HG02610 (cell line): ENCODE measurements at regions not wholly inside any gene's neighbourhood (a gene's known extent, or its start where the extent isn't known, plus 50 kb on each side); places are given as distances from the start of the nearest gene placed in this dataset.
"Not testable (repeated sequence)": the region's sequence is repeated elsewhere in the genome, so short reads cannot be mapped to it uniquely, and the experiment has no call there.

Experiments used
- ATAC-seq: cut with Tn5 transposase; IDR thresholded peaks from one replicate; pipeline ENCODE4 v1.9.1; 2021; ENCODE audit warnings: mild to moderate bottlenecking, moderate library complexity; ENCODE audit not compliant: unreplicated experiment

DNA sequence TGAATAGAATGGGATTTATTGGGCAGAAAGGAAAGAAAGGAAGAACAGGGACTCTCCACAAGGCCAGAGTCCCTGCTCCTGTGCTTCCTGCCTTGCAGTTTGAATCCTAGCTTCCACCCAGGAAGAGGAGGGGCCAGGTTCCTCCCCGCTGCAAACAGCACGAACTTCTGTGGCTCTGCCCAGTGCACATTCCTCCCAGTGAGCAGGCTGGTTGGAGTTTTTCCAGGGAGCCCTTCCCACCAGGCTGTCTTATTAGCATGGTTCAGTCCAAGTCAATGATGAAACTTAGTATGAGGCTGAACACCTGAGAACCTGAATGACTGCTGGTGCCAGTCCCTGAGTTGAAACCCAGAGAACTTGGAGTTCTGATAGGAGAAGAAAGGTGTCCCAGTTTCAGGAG lies 247.2 kb downstream of the DUSP10 start:
- ATAC-seq: no peak

DNA sequence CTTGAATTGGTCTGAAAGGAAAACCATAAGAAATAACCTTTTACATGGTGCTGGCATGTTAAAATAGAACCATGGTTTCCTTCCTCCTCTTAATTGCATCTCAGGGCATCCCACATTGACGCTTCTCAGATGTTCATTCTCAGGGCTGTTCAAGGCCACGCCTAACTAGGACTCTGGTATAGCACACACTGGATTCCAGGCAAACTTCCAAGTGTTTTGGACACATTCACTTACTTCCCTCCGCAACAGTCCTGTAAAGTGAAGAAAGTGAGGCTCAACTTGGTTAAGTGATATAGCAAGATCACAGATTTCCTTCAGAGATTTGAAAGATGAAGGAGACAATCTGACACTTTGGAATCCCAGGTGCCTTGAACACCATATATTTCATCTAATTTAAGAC lies 244.8 kb downstream of the DUSP10 start:
- ATAC-seq: no peak

DNA sequence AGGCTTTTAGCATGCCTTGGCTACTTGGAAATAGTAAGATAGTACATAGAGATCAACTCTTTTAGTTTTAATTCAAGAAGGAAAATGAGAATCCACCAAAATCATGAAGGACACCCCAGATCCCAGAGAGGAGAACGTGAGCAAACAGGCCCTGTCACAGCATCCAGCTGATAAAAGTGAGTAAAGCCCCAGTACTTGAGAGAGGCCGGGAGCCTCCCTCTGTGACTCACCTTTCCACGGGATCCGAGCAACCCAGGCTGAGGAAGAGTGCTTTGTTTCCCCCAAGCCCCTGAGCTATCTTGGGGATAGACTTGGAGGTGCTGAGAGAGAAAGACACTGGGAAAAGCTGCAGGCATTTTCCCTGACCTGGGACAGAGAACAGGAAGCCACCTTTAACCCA lies 238.6 kb downstream of the DUSP10 start:
- ATAC-seq: no peak

DNA sequence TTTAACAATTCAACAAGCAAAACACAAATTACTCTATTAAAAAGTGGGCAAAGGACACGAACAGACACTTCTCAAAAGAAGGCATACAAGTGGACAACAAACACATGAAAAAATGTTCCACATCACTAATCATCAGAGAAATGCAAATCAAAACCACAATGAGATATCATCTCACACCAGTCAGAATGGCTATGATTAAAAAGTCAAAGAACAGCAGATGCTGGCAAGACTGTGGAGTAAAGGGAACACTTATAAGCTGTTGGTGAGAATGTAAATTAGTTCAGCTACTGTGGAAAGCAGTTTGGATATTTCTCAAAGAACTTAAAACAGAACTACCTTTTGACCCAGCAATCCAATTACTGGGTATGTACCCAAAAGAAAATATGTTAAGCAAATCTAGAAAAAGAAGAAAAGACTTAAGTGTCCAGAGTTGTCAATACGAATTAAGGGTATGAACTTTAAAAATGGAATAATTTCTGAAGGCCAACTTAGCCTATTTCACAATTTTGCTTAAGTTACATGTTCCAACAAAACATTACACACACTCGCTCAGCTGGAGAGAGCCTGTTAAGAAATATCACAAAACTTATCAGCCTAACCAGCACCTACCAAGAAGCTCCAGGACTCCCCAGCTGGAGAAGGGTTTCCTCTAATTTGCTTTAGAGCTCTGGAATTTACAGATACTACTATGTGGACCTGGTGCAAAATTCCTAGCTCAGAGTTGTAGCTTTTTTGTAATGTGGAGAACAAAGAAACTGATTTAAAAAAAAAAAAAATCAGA lies 232.1 kb downstream of the DUSP10 start:
- ATAC-seq: no peak

DNA sequence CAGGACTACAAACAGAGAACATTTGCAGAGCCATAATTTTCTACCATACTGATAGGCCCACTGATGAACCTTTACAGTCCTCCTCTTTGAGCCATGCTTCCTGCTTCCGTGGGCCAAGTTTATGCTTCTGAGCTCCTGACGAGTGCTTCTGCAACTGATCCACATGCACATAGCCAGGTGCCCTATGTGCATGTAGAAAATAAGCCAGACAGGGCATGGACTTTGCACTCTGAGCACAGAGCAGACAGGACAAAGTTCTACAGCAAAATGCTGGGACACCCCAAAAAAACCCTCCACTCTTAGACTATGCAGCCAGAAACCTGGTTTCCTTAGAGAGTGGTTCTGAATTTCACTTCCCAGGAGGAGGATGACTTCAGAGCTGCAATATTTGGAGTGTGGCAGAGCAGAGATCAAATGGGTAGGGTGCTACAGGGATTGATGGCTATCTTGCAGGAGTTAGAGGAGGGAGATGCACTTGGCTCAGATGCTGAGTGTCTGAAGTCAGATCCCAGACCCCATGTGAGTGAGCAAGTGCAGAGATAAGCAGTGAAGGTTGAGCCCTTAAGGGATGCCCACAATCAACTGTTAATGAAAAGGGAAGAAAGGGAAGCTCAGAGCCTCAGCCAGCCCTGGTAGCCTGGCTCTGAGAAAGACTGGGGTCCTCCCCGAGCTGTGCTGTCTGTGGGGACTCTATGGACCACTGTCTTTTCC lies 230.9 kb downstream of the DUSP10 start:
- ATAC-seq: no peak

DNA sequence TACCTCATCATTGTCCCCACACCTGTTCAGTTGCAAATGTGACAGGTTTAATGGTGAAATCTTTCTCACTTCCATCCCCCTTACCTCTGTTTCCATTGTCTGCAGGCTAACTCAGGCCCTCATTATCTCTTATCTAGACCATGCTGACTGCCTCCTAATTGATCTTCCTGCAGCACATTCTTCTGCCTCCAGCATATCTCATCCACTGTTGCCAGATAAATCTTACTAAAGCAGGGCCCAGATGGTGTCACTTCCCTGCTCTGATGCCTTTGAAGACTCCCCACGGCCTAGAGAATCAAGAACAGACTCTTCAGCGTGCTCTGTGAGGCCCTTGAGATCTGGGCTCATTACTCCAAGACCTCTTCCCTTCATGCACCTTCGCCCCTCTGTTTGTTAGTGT lies 230.1 kb downstream of the DUSP10 start:
- ATAC-seq: no peak

DNA sequence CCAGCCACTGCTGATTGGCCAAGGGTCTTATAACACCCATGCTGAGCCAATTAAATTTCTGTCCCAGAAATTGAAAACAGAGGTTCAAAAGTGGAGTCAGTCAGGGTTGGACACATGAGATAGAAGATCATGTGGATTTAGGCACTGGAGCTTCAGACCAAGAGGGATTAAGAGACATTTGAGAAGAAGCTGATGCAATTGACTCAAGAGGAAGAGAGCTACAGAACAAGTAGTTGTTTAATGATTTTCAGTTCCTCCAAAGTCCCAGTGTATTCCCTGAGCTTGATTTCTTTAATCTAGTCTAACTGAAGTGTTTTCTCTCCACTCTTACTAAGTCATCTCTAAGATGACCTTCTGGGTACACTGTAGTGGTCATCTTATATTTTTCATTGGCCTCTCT lies 227.1 kb downstream of the DUSP10 start:
- ATAC-seq: no peak

DNA sequence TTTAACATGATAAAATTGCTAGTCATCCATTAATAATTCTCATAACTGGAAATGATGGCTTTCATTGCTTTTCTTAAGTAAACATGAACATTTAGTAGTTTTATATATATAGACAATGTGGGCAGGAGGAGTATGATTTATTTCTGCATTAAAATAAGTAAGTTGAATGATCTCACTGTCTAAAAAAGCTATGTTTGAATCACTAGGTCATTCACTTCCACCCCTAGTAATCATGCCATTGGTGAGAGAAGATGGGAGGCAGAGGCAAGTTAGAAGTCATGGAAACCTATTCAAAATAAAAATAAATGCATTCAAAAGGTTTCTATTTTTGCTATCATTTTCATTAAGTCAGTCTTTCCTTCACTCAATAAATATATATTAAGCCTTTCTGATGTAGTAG lies 226.4 kb downstream of the DUSP10 start:
- no peak for ATAC-seq

DNA sequence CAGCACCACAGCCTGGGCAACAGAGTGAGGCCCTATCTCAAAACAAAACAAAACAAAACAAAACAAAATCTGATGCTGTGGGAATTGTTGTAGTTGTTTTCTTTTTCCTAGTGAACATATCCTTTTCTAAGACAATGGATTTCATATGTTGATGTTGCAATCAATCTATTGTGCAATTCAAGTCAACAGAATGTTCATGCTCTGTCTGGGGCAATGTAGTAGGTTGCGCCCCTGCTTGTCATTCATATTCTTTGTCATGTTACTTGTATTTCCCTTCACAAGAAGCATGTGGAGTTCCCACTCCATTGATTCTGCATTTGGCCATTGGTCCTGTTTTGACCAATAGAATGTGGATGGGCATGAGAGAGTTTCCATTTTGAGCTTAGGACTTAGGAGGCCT lies 223.9 kb downstream of the DUSP10 start:
- no peak for ATAC-seq

DNA sequence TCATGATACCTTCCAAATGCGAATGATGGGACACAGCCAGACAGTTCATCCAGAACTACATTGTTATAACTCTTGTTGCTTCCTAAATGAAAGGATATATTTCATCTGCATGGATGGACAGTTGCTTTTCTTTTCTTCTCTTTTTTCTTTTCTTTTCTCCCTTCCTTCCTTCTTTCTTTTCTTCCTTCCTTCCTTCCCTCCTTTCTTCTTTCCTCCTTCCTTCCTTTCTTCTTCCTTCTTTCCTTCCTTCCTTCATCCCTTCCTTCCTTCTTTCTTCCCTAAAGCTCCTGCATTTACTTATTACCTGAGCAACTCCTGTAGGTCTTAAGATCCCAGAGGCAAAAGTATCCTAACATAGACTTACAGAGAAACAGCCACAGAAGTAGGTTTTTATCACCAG lies 221.6 kb downstream of the DUSP10 start:
- ATAC-seq: no peak

DNA sequence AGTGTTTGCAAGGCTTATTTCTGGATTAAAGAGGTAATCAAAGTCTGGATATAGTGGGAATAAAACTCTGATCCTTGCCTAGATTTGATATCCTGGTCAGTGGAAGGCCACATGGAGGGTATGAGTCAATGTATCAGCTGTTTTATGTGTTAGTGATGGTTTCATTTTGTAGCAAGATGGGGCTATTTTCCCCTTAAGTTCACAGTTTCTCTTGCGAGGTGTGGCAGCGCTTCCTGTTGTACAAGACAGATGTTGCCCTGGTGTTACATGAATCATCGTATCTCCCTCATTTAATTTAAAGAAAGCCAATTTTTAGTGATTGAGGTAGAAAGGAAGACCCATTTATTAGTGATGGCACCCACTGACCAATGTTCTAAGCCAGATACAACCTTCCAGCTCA lies 220.2 kb downstream of the DUSP10 start:
- no peak for ATAC-seq

DNA sequence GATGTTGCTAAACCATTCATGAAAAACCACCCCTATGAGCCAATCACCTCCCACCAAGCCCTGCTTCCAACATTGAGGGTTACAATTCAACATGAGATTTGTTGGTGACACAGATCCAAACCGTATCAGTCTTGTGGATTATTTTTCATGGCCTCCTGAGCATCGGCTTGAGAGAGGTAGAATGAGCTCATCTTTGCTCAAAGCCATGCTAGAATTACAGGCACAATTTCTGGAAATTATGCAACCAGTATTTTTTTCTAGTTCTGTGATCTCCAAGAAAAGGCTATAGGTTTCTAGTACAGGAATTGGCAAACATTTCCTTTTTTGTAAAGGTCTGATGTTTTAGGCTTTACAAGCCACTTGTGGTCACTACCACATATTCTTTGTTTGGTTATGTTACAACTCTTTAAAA lies 219.4 kb downstream of the DUSP10 start:
- ATAC-seq: no peak

DNA sequence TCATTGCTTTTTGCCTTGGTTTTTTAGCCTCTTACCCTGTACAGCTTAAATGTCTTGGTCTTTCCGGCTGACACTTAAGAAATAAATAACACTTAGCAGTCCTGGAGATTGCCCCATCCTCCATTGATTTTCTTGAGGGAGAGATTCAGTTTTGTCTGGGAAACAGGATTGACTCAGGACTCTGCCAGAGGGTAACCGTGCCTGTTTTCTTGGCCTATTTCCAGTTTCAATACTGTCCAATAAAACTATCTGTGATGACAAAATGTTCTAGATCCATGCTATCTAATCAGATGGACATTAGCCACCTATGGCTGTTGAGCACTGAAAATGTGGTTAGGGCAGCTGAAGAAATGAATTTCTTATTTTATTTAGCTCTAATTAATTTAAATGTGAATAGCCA lies 216.1 kb downstream of the DUSP10 start:
- ATAC-seq: no peak

DNA sequence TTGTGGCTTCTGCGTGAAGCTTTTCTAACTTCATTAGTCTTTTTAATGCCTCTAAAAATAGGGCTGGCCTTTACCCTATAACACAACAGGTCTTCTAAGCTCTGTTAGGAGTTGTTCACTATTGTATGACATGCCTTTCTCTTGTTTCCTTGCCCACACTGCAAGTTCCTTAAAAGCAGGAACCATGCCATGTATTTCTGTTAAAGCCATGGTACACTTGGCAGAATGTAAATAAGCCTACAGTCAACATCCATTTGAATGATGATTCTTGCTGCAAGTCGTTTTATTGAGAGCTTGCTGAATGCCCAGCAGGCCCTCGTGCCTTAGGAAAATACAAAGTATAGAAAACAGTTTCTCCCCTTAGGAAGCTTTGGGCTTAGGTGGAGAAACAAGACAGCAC lies 214.6 kb downstream of the DUSP10 start:
- no peak for ATAC-seq

DNA sequence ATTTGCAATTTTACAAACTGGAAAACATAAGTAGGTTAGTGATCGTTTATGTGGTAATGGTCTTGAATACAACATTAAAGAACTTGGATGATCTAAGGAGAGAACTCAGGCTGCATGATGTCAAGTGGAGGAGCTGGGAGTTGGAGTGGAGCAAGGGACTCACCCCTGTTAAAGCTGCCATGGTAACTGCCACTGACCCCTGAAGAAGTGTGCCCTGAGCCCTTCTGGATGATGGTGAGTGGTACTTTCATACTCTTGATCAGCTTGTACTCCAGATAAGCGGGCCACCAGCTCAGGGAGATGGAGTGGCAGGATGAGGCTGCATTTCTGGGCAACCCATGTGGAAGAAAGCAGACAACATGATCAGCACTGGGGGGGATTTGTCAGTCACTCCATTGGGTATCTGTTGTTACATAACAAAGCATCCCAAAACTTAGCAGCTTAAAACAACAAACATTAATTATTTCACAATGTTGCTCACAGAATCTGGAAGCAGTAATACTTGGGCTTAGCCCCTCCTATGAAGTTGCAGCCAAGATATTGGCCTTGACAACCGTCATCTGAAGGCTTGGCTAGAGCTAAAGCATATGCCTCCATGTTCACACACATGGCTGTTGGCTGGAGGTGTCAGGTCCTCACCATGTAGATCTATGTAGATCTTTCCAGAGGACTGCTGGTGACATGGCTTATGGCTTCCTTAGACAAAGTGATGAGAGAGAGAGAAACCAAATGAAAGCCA lies 213.8 kb downstream of the DUSP10 start:
- ATAC-seq: no peak

DNA sequence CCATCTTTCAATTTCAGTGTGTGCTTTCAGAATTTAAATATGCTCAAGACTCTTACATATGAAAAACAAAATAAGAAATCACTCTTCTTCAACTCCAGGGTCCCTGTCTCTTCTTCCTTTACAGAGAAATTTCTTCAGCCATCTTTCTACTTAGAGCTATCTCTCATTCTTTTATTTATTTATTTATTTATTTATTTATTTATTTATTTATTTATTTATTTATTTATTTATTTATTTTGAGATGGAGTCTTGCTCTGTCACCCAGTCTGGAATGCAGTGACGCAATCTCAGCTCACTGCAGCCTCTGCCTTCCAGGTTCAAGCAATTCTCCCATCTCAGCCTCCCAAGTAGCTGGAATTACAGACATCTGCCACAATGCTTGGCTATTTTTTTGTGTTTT lies 211.7 kb downstream of the DUSP10 start:
- ATAC-seq: not testable (repeated sequence)

DNA sequence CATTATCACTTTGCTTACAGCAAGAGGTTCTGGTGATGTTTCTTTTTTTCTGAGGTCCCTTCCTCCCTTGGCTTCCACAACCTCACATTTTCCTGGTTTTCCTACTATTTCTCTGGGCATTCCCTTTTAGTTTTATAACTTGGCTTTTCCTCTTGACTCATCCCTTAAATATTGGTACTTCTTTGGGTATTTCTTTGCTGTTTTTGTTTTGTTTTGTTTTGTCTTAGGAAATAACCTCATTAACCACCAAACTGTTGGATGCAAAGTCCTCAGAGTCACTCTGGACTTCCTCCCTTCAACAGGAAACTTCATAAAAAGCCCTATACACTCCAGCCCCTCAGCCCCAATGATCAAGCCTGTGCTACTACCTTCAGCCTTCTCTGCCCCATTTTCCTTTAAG lies 211.1 kb downstream of the DUSP10 start:
- ATAC-seq: no peak

DNA sequence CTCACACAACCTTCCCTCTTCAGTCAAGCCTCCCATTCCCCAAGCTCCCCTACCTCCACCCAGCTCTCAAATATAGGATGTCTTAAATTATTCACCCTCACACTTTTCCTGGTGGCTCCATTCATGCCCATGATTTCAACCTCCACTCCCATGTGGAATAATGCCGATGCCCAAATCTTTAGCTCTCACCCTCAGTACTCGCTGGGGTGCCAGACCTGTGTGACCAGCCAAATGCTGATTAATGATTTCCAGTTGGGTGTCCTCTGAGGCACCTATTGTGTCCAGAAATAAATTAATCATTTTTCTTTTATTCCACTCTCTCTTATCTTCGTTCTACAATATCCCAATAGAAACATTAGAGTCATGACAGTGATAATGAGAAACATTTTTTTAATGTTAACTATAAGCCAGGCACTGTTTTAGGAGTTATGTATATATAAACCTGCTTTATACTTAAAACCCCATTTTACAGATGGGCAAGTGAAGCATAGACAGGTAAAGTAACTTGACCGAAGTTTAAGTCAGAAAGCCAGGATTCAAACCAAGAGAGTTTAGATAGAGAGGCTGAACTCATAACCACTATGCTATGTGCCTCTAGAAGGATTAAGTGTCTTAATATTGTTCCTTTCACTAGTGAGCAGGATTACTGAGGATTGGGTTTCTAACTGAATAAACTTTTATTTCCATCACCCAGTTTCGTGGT lies 209.7 kb downstream of the DUSP10 start:
- ATAC-seq: no peak

DNA sequence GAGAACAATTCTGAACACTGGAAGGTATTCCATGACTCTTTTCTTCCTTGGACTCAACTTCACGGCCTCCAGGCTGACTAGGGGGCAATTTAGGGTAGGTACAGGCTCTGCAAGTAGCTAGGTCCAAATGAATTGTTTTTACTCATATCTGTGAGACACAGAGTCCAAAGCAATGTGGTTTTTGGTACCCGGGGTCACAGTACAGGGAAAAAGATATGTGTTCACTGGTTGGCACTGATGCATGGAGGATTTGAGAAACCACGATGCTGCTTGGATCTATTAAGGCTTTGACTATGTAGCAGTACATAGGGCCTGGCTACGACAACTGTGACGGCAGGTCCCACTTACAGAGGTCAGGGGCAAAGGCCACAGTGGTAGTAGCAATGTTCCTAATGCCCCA lies 200.6 kb downstream of the DUSP10 start:
- no peak for ATAC-seq

DNA sequence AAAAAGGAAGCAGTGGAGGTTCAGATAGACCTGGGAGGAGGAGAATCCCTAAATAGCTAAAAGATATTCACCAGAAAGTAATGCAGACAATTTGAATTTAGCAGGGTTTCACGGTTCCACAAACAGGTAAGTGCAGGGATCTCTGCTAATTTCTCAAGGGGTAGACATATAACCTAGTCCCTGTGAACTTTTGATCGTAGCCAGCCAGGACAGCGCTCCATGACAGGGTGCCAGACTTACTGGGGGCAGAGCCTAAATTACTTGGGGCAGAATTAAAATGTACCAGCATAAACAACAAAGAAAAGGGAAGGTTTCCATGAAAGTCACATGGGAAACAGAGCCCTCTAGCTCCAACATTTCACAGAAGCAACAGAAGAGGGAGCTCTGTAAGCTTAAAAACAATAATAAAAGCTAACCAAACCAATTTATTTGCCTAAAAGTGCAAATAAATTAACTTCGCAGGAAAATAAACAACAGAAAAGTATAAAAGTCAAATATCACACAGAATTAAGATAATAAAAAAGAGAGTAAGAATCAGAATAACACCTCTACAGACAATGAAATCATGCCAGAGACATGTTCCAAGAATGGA lies 198.3 kb downstream of the DUSP10 start:
- ATAC-seq: no peak

DNA sequence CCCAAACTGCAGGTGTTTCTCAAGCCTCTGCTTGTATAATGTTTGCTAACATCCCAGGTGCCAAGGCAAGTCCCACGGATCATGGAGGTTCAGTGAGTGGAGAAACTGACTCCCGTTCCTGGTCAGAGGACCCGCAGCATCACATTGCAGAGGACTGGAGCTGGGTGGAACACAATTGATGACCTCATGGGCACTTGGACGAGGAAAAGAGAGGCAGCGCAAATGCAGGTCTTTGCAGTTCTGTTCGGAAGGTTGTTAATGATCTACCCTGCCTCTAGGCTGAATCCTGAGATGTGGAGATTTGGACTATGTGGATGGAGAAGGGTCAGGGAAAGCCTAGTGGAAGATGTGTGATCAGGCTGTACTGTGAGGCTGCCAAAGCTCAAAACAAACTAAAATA lies 192.9 kb downstream of the DUSP10 start:
- ATAC-seq: no peak
